AG04449 (cell line): ENCODE measurements at regions not wholly inside any gene's neighbourhood (a gene's known extent, or its start where the extent isn't known, plus 50 kb on each side); places are given as distances from the start of the nearest gene placed in this dataset.

ENCODE experiments used
- CTCF ChIA-PET: fragments of 350-600 bp; formaldehyde crosslinking; extraction: SDS; loops from one replicate; lab custom pipeline; 2021; ENCODE audit warnings: antibody characterized with exemption; lab: Yijun Ruan, JAX
- POLR2A ChIA-PET: fragments of 400-600, 350-600 bp; formaldehyde crosslinking; extraction: SDS; loops from one replicate; lab custom pipeline; 2020; ENCODE audit warnings: antibody characterized with exemption, inconsistent platforms; lab: Yijun Ruan, JAX
- DNase-seq: peaks from one replicate; pipeline ENCODE4 v3.0.0-alpha.2; 2010; ENCODE audit warnings: low read depth, low spot score
- H3K4me3 ChIP-seq: 2 replicates; pipeline ENCODE4 v1.5.1; 2011; ENCODE audit warnings: low read depth, mild to moderate bottlenecking, control low read depth, low read length
- TF ChIP-seq, protein P1 (sequence below): IDR thresholded peaks from one replicate; pipeline ENCODE4 v1.5.1; 2011; ENCODE audit warnings: mild to moderate bottlenecking, moderate library complexity, low read length, control low read depth, inconsistent platforms; ENCODE audit not compliant: insufficient read depth; ENCODE audit errors: missing control alignments

- CTCF ChIA-PET: no interaction called here
- TF ChIP-seq, protein P1, sequence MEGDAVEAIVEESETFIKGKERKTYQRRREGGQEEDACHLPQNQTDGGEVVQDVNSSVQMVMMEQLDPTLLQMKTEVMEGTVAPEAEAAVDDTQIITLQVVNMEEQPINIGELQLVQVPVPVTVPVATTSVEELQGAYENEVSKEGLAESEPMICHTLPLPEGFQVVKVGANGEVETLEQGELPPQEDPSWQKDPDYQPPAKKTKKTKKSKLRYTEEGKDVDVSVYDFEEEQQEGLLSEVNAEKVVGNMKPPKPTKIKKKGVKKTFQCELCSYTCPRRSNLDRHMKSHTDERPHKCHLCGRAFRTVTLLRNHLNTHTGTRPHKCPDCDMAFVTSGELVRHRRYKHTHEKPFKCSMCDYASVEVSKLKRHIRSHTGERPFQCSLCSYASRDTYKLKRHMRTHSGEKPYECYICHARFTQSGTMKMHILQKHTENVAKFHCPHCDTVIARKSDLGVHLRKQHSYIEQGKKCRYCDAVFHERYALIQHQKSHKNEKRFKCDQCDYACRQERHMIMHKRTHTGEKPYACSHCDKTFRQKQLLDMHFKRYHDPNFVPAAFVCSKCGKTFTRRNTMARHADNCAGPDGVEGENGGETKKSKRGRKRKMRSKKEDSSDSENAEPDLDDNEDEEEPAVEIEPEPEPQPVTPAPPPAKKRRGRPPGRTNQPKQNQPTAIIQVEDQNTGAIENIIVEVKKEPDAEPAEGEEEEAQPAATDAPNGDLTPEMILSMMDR: no peak
- DNase-seq: no peak
- no peak overlapping the region for H3K4me3 ChIP-seq
- POLR2A ChIA-PET: no interaction called here
Observed at GRCh38 chr3:41044523-41044922, 154.8 kb upstream of the CTNNB1 start.

DNA sequence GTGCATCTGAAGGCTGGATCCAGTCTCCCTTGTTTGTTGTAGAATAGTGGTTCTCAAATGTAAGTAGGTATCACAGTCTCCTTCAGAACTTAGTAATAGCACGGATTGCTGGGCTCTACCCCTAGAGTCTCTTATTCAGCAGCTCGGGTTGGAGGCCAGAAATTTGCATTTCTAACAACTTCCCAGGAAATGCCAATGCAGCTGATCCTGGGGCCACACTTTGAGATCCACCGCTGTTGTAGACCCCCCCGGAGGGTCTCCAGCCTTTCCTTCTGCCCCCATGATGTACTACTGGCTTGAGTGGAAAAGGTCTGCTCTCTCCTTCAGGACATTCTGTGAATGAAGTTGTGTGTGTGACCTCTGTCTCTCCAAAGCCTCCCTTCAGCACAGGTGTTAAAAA lies 153.8 kb upstream of the CTNNB1 start:
- no peak overlapping the region for H3K4me3 ChIP-seq
- ChIA-PET CTCF (no interaction called here), POLR2A (no interaction called here)
- DNase-seq: no peak
- TF ChIP-seq, protein P1: no peak

GRCh38 chr3:41050144-41050543 lies 149.2 kb upstream of the CTNNB1 start:
- DNase-seq: no peak
- H3K4me3 ChIP-seq: no peak overlapping the region
- CTCF ChIA-PET: no interaction called here
- TF ChIP-seq, protein P1: no peak
- POLR2A ChIA-PET: no interaction called here

- DNase-seq: no peak
- TF ChIP-seq, protein P1: no peak
- no peak overlapping the region for H3K4me3 ChIP-seq
- ChIA-PET CTCF (no interaction called here), POLR2A (no interaction called here)
Observed at GRCh38 chr3:41053220-41053619, 146.1 kb upstream of the CTNNB1 start.

GRCh38 chr3:41060106-41060505 lies 139.2 kb upstream of the CTNNB1 start:
- ChIA-PET POLR2A (no interaction called here), CTCF (no interaction called here)
- no peak for DNase-seq
- no peak overlapping the region for H3K4me3 ChIP-seq
- TF ChIP-seq, protein P1: no peak

DNA sequence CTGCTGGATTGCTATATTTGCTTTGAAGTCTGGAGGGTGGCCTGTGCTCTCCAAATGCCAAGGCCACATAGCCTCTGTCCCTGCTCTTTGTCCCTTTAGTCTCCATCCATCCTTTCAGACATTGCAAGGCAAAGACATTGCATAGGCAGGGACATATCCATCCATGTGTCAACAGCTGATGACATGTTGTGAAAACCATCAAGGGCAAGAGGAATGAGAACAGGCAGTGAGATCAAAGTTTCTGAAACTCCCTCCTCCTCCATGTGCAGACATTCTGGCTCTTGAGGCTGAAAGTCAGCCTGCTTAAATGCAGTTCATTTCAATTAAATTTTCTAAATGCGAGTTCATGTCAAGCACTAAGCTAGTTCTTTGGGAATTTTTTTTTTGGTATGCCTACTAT lies 135.2 kb upstream of the CTNNB1 start:
- TF ChIP-seq, protein P1: no peak
- ChIA-PET POLR2A (no interaction called here), CTCF (no interaction called here)
- DNase-seq: no peak
- no peak overlapping the region for H3K4me3 ChIP-seq
